ENCODE measurements at regions not wholly inside any gene's neighbourhood (a gene's known extent, or its start where the extent isn't known, plus 50 kb on each side); places are given as distances from the start of the nearest gene placed in this dataset.

GRCh38 chr1:232339073-232339472 lies 290.9 kb downstream of the SIPA1L2 start:
- no peak for TF ChIP-seq REST (IDR thresholded peaks at IDR 0.05; ENCODE audit: borderline replicate concordance)
- no peak for TF ChIP-seq EZH2 (IDR thresholded peaks at IDR 0.05; ENCODE audit: borderline replicate concordance, insufficient read depth, low read length, poor library complexity, severe bottlenecking)
- TF ChIP-seq POLR2AphosphoS5 (IDR thresholded peaks at IDR 0.05) = no peak
- no peak for TF ChIP-seq CTCF (IDR thresholded peaks at IDR 0.05; ENCODE audit: poor library complexity, severe bottlenecking)
- TF ChIP-seq EP300 (conservative IDR thresholded peaks at IDR 0.05; ENCODE audit: poor library complexity, severe bottlenecking) = no peak
